GM11168 (cell line): ENCODE measurements at regions not wholly inside any gene's neighbourhood (a gene's known extent, or its start where the extent isn't known, plus 50 kb on each side); places are given as distances from the start of the nearest gene placed in this dataset.
"Not testable (repeated sequence)": the region's sequence is repeated elsewhere in the genome, so short reads cannot be mapped to it uniquely, and the experiment has no call there.

Source experiments
- in situ Hi-C: fragments of 300-500 bp; cut with MboI; formaldehyde crosslinking; loops from one replicate; pipeline ENCODE4 v1.12.0; 2022; ENCODE audit warnings: low sequenced_read_pairs; ENCODE audit not compliant: unreplicated experiment

DNA sequence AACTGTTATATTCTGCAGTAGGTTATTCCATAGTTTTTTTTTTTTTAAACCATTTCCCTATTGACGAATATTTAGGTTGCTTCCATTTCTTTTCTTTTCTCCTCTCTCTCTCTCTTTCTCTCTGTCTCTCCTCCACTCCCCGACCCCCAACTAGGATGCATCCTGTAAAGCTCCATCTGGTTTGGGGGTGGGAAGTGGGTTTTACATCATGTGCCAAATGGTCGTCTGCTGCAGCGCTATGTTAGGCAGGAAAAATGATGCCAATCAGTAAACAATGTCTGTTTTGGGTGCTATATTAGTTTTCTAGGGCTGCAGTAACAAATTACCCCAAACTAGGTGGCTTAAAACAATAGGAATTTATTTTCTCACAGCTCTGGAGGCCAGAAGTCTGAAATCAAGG lies 465.0 kb downstream of the AACS start:
- in situ Hi-C loops: loop anchor here (25.0 kb wide), 1 partner anchor 1332 kb away; no protein-coding TSS in a partner anchor

DNA sequence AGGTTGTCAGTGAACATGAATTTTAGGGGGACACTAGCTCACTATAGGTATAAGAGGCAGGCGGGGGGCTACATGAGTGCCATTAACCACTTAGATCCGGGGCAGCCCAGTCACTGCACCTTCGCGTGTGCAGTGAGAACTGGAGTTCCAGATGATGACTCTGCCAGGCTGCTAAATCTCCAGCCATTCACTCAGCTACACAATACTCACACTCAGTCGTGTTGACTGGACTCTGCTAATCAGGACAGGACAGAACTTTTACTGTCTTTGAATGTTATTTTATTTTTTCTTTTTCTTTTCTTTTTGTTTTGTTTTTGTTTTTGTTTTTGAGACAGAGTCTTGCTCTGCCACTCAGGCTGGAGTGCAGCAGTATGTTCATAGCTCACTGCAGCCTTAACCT lies 465.6 kb downstream of the AACS start:
- in situ Hi-C loops: loop anchor here (25.0 kb wide), 1 partner anchor 1331 kb away; no protein-coding TSS in a partner anchor

DNA sequence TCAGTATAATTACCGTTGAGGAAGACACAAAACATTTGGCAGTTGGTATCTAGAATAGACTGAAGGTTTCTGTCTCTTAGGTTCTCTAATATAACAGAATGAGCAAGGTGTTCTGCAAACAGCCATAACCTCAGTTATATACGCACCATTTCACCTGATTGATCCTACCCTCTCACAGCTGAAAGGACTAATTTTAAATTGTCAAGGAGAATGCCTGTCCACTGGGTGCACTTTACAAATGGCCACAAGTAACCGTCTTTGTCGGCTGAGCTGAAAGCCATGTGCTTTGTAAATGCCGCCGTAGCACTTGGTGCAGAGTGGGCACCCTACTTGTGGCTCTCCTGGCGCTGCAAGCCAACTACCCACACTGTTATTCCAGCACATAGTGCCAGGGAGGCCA lies 466.3 kb downstream of the AACS start:
- in situ Hi-C loops: loop anchor here (25.0 kb wide), 1 partner anchor 1331 kb away; no protein-coding TSS in a partner anchor

DNA sequence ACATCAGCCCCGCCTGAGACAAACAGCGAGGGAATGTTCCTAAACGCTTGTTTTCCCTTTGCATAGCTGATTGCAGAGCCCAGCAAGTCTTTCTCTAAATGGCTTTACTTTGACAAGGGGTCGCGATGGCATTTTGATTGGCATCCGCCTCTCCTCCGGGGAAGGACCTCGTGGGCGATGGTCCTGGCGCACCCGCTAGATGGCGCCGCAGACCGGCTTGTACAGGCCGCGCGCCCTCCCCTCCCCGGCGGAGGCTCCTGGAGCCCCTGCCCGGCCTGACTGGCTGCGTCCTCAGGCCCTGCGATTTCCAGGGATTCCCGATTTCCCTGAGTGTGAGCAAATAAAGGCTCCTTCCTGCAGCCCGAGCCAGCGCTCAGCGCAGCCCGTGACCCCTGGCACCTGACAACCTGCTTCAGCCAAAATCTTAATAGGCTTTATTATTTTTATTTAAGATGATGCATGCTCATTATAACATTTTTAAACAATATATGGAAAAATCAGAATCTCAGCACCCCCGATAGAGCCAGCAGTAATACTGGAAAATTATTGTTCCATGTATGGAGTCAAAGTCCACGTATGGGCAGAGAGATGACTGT lies 468.3 kb downstream of the AACS start:
- in situ Hi-C loops: loop anchor here (25.0 kb wide), 1 partner anchor 1329 kb away; no protein-coding TSS in a partner anchor

DNA sequence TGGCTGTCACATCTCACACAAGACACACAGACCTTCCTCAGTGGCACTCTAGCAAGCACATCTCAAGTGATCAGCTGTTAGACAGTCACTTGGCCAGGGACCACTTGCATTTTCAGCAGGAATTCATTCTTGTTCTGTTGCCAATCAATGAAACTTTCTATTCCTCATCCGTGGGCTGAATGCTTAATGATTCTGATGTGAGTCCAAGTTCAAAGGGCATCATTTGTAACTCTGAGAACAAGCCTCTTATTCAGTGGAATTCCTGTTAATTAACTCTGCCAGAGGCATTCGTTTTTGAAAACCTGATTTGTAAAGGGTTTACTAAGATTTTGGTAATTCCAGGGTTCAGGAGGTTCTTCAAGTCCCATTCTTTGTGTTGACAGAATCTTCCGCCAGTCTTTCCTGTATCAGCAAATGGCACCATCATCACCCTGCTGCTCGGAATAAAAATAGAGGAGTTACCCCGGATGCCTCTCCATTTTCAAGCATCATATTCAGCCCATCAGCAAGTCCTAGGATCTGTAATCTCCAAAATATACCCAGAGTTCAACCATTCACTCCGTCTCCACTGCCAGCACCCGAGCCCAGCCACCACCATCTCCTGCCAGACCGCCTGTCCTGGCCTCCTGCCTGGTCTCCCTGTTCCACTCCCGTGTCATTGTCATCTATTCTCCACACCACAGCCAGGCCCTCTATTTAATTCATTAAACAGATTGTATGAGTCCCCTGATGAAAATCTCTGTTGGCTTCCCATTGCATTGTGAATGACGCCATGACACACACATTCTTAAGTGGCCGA lies 473.4 kb downstream of the AACS start:
- in situ Hi-C loops: loop anchor here (25.0 kb wide), 1 partner anchor 1324 kb away; no protein-coding TSS in a partner anchor

DNA sequence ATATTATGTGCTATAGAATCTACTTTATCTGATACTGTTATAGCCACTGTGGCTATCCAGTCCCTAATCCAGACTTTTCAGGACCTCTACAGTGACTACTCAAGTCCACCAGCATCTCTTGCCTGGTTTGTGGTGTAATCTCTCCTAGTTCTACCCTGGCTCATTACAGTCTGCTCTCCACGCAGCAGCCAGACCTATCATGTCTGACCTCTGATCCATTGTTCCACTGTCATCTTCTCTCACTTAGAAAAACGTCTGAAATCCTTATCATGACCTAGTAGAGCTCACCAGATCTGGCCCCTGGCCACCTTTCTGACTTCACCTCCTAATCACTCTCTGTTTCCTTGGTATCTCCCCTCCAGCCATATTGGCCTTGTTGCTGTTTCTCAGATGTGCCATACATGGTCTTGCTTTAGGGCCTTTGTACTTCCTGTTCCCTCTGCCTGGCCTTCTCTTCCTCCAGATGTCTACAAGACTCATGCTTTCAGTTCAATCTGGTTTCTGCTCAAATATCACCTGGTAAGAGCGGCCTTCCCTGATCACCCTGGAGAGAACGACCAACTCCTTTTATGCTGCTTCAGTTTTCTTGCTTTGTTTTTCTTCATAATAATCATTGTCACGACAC lies 475.5 kb downstream of the AACS start:
- in situ Hi-C loops: loop anchor here (25.0 kb wide), 1 partner anchor 1322 kb away; no protein-coding TSS in a partner anchor

DNA sequence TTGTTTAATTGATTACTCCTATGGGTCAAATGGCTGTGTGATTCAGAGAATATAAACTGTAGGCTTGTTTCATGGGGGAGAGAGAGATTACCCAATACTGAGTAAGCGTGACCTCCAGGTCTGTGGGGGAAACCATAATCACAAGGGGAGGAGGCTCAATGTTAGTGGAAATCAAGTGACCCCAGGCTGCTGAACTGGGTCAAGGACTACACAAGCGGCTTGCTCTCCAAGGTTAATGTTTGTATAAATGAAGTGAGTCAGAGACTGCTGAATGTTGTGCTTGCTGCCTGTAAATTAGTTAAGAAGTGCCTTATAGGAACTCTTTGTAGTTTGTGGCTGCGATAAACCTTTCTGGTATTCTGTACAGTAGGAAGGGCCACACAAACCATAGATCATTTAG lies 479.7 kb downstream of the AACS start:
- in situ Hi-C loops: loop anchor here (25.0 kb wide), 1 partner anchor 1317 kb away; no protein-coding TSS in a partner anchor

DNA sequence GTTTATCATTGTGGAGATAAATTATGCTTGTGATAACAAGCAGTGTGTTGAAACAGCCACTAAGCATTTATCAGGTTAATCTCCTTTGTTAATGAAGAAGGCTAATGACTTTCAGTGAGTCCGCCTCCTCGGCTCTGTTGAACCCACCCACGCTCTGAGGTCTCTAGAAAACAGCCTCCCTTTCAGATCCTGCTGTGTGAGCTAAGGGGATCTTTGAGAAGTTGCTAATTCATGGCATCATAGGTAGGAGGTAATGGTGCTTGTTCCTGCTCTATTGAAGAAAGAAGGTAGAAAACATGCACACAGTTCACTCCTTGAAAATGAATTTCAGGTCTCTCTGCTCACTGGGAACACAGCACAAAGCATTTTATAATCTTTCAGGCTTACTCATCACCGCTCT lies 483.9 kb downstream of the AACS start:
- in situ Hi-C loops: loop anchor here (25.0 kb wide), 1 partner anchor 1313 kb away; no protein-coding TSS in a partner anchor

DNA sequence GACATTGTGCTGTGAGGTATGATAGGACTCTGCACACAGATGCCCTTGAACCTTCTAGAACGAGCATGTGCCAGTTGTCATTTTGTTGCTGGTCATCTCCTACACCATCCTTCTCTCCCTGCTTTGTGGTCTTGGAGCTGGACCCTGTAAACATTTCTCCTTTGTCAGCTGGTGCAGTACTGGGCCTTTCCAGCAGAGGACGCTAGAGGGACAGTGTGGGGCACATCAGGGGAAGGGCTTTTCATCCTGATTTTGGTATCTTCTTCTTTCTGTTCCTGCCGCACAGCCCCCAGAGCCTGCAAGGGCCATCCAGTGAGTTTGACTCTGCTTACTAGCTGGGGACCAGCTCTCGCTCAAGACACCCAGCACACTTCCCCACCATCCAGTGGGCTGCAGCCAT lies 484.6 kb downstream of the AACS start:
- in situ Hi-C loops: loop anchor here (25.0 kb wide), 1 partner anchor 1312 kb away; no protein-coding TSS in a partner anchor

DNA sequence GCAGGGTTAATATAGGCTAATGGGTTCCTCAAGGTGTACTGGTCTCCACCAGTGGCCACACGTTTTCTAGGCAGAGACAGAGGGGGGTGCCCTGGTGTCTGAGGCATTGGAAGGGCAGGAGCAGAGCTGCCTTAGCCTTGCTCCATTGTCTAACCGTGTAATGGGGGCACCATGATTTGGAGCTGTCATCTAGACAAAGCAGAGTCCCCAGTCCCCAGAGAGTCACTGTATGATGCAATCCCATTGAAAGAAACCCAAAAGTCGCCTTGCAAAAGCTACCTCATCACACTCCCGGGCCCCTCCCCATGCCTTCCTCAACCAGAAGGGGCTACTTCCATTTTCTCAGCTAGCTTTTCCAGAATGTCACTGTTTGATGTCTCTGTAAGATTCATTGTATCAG lies 487.1 kb downstream of the AACS start:
- in situ Hi-C loops: no loop called here

DNA sequence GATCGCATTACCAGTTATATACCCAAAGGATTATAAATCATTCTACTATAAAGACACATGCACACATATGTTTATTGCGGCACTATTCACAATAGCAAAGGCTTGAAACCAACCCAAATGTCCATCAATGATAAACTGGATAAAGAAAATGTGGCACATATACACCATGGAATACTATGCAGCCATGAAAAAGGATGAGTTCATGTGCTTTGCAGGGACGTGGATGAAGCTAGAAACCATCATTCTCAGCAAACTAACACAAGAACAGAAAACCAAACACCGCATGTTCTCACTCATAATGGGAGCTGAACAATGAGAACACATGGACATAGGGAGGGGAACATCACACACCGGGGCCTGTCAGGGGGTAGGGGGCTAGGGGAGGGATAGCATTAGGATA lies 495.8 kb downstream of the AACS start:
- in situ Hi-C loops: not testable (repeated sequence)

DNA sequence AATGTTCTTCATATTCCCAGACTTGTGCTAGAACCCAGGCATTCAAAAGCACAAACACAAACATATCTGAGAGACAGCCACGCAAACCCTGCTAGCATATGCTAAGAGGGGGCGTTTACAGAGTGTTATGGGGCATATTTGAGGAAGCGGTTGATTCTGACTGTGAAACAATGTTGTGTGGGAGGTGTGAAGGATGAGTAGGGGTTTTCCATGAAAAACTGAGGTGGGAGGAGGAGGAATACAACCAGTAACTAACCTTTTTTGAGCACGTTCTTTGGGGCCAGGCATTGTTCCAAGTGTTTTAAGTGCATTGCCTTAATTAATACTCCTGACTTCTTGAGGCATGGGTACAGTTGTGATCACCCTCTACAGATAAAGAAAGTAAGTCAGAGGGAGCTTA lies 499.5 kb downstream of the AACS start:
- in situ Hi-C loops: no loop called here

DNA sequence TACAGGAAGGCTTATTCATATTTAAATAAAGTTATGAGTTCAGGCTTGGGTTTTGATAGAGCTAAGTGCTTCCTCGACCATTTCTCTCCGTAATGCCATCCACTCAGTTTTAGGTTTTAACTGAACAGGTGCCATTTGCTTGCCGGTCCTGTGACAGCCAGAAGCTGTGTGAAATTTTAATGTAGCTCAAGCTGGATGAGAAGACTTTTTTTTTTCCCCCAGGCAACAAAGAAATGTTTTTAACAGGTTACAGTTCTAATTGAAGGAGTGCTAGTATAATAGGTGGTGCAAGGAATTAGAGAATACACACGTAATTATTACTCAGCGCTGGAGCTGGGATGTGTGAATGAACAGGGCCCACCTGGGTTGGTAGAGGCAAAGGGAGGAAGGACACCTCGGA lies 502.3 kb downstream of the AACS start:
- in situ Hi-C loops: no loop called here

DNA sequence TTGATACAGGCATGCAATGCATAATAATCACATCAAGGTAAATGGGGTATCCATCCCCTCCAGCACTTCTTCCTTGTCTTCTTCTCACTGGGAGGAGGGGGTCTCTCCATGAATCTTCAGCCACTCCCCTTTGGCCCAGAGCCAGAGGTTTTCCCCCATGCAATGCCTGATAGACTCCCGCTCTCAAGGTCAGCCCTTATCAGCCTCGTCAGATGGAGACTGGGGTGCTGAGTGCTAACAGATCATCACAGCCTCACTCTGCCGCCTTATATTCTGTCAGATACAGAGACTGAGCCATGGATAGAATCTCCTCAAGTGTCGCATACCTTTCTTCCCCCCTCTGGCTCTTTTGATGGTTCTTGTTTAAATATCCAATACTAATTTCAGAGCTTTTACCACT lies 503.1 kb downstream of the AACS start:
- in situ Hi-C loops: no loop called here

DNA sequence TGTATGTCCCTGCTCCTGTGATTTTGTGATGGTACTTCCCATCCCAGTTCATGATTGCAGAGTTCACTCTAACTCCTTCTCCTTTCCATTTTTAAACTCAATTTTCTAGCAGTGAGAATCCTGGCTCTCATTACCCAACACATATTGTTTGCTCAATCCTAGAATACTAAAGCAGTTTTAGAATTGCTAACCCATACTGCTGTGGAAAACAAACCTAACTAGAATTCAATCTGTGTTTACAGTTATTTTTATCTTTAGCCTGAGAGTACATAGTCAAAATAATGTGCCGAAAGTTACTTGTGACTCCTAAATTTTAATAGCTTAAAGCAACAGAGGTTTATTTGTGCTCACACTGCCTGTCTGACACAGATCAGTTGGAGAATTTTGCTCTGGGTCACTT lies 508.0 kb downstream of the AACS start:
- in situ Hi-C loops: no loop called here

DNA sequence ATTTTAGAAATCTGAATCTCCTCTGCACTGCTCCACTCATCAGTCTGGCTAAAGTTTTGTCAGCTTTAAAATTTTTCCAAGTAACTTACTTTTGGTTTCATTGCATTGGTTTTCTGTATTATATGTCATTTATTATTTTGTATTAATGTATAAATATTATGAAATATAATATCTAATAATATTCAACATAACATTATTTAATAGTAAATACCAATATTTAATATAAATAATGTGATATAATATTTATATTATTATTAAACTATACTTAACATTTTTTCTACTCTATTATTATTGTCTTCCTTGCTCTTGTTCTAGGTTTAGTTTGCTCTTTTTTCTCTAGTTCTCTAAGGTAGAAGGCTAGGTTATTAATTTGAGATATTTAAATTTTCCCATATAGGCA lies 512.1 kb downstream of the AACS start:
- in situ Hi-C loops: no loop called here

DNA sequence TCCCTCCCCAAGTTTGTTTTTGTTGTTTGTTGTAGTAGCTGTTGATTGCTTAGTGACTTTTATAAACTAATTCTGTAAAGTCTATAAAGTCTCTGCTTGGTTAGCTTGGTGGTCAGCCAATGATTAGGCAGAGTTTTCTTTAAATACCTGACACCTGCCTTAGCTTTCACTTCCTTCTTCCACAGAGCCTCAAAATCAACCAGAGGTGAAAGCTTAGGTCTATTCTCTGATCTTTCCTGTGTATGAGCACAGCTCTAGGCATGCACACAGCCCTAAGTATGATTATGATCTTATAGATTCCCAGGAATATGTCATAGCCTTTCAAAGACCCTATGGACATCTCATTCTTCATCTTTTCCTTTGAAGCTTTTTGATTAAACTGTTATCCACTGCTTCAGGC lies 514.7 kb downstream of the AACS start:
- in situ Hi-C loops: no loop called here

DNA sequence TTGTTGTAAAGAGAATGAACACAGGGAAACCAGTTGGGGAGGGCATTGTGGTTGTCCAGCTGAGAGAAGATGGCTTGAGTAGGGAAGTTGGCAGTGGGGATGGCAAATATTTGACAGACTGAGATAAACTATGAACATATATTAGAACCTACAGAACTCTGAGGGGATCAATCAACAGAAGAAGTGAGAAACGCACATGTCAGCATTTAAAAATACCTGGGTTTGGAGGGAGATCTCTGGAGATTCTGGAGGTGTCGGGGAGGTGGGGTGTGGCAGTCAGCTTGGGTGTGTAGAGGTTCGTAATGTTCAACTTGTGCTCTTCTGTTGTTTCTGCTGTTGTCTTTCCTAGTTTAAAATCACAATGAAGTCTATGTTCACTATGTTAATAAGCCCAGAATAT lies 517.8 kb downstream of the AACS start:
- in situ Hi-C loops: no loop called here

DNA sequence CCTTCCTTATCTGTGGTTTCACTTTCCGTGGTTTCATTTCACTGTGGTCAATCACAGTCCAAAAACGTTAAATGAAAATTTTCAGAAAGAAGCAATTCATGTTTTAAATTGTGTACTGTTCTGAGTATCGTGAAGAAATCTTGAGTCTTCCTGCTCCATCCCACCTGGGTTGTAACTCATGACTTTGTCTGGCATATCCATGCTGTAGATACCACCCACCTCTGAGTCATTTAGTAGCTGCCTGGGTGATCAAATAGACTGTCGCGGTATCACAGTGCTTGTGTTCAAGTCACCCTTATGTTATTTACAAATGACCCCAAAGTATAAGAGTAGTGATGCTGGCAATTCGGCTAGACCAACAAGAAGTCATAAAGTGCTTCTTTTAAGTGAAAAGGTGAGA lies 521.2 kb downstream of the AACS start:
- in situ Hi-C loops: no loop called here

DNA sequence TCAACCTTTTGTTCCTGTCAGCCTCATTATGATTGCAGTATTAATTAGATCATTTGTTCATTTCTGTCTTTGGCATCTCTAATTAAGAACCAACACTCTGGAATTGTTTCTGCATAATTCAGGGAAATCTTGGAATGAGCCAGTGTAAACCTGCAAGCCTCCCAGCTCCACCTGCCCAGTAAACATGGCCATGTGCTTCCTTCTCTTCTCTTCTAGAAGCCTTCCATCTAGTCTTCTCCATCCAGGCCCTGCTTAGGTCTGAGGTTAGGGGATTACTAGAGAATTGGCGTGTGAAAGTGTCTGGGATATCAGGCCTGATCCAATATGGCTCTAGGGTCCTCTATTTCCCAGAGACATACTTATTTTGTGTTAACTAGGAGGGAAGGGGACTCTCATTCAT lies 528.0 kb downstream of the AACS start:
- in situ Hi-C loops: no loop called here

DNA sequence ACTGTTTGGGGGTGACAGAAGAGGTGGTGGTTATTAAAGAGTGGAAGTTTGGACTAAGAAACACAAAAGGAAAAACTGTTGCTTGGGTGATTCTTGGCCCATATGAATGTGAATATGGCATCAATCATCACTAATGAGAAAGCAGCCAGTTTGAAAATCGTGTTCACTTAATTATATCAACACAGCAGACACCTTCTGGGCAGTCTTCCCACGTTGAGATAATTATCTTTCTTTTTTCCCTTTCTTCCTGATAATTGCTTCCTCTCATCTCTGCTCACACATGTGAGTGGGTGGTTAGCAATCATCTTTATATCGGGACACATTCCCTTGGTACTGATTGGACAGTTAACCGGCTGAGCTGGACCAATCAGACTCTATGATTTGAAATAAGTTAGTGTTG lies 539.7 kb downstream of the AACS start:
- in situ Hi-C loops: no loop called here
